Kidney (tissue), 13 donors: ENCODE measurements at regions not wholly inside any gene's neighbourhood (a gene's known extent, or its start where the extent isn't known, plus 50 kb on each side); places are given as distances from the start of the nearest gene placed in this dataset.

Experiments
- DNase-seq, 5 donors: peaks; one replicate each; pipeline ENCODE4 v3.0.0-alpha.2; 2013 to 2020
- FAIRE-seq: peaks from 2 replicates; lab custom pipeline; 2012; peaks lifted over from hg19 to GRCh38; lab: Jason Lieb, UNC
- H3K27ac ChIP-seq, 2 donors: one replicate each; pipeline ENCODE4 v1.7.0; 2013; ENCODE audit warnings: low read depth in 2 of 2, low read length in 2 of 2, inconsistent platforms in 1 of 2
- H3K27me3 ChIP-seq: one replicate; pipeline ENCODE4 v1.7.1; 2013; ENCODE audit warnings: low read length, inconsistent platforms; ENCODE audit not compliant: control insufficient read depth, insufficient read depth
- H3K36me3 ChIP-seq, 3 donors: one replicate each; pipeline versions ENCODE4 v1.7.0 to v1.7.1; 2013; ENCODE audit warnings: low read length in 3 of 3, control low read depth in 1 of 3, inconsistent platforms in 1 of 3; ENCODE audit not compliant: insufficient read depth in 3 of 3, control insufficient read depth in 2 of 3
- H3K4me1 ChIP-seq, 3 donors: one replicate each; pipeline versions ENCODE4 v1.7.0 to v1.7.1; 2013; ENCODE audit warnings: low read length in 3 of 3, inconsistent platforms in 1 of 3, low read depth in 1 of 3; ENCODE audit not compliant: control insufficient read depth in 2 of 3, insufficient read depth in 2 of 3
- H3K4me3 ChIP-seq, 3 donors: one replicate each; pipeline versions ENCODE4 v1.7.0 to v1.8.1; 2013; ENCODE audit warnings: low read length in 3 of 3, control low read depth in 1 of 3, inconsistent platforms in 1 of 3
- H3K9ac ChIP-seq, 3 donors: one replicate each; pipeline versions ENCODE4 v1.7.0 to v1.7.1; 2013; ENCODE audit warnings: low read length in 3 of 3, control low read depth in 1 of 3, inconsistent platforms in 1 of 3
- H3K9me3 ChIP-seq, 3 donors: one replicate each; pipeline versions ENCODE4 v1.7.0 to v1.7.1; 2013; ENCODE audit warnings: low read length in 3 of 3, control low read depth in 1 of 3, inconsistent platforms in 1 of 3; ENCODE audit not compliant: control insufficient read depth in 2 of 3, insufficient read depth in 1 of 3
- CTCF ChIP-seq: IDR thresholded peaks from 3 replicates; pipeline ENCODE4 v1.5.1; 2012; ENCODE audit warnings: mild to moderate bottlenecking, moderate library complexity, borderline replicate concordance; ENCODE audit not compliant: insufficient read depth; ENCODE audit errors: extremely low read depth
- intact Hi-C: fragments of 100-400 bp; cut with DNase I; formaldehyde crosslinking; loops from one replicate; pipeline ENCODE4 v1.11.1; 2022
- donor health status: control.
- donor health status: control.
- donor health status: control.
- donor health status: control.
- donor health status: control.
- donor health status: DM: yes; HTN: yes; CAD: no.
- donor health status: Normal renal cell carcinoma (clear cell type).

DNA sequence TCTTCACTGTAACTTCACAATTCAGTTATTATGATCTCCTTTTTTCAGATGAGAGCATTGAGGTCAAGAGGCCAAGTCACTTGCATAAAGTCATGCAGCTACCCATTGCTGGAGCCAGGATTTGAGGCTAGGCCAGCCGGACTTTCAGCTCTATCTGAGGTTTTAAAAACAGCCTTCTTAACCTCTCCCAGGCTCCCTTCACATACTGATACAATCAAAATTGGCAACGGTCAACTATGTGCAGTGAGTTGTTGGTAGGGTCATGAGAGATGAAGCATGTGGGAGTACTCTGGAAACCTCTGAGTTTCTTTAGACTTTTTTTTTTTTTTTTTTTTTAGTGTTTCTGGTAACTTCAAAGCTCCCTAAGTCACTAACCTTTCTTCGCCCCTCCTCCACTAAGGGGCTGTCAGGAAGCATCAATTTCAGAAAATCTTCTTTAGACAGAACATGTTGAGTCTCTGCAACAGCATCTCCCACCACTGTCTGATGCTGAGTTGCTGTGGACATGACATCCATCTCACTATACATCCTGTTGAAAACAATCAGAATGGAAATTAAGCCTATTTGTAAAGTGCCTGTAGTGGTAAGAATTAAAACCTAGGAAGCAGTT, 201.8 kb downstream of the SIPA1L2 start:
- FAIRE-seq: no peak
- H3K9me3 ChIP-seq: no peaks in the 10 kb centered on the region
- no peak overlapping the region for H3K4me3 ChIP-seq

DNA sequence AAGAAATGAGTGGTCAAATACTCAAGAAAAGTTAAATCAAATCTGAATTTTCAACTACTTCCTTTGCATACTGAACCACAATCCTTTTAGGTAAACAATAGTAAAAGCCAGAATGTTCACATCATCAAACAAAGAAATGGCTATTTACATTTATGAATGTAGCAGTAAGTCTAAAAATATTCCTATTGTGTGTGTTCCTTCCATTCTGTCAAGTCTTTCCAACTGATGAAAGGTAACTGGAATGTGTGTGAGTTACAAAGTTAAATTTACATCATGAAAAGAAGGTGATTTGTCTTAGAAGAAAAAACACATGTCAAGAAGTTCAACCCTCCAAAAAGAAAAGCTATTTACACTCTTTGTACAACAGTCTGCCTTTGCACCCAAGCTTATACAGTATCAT, 203.1 kb downstream of the SIPA1L2 start:
- FAIRE-seq (no peak), DNase-seq (no peak)
- H3K4me3 ChIP-seq: no peak overlapping the region
- TF ChIP-seq CTCF: no peak
- no peaks in the 10 kb centered on the region for H3K27me3 ChIP-seq
- H3K9ac ChIP-seq: no peak overlapping the region
- no peaks in the 10 kb centered on the region for H3K9me3 ChIP-seq
- intact Hi-C loops: no loop called here
- H3K36me3 ChIP-seq: peaks cover 0 to 3% (median 2%) of the 10 kb centered on the region in 3 donors
- no peak overlapping the region for H3K27ac ChIP-seq
- peaks cover 0 to 3% (median 0%) of the 10 kb centered on the region in 3 donors for H3K4me1 ChIP-seq

More for the DNA sequence above, 201.8 kb downstream of the SIPA1L2 start:
- peaks cover 0 to 2% (median 2%) of the 10 kb centered on the region in 3 donors for H3K36me3 ChIP-seq
- H3K9ac ChIP-seq: no peak overlapping the region
- no peaks in the 10 kb centered on the region for H3K27me3 ChIP-seq
- peaks cover 0 to 3% (median 0%) of the 10 kb centered on the region in 3 donors for H3K4me1 ChIP-seq
- intact Hi-C loops: no loop called here
- TF ChIP-seq CTCF: no peak
- DNase-seq: peak in 2 of 5 donors; percentile 39 to 46
- H3K27ac ChIP-seq: no peak overlapping the region

DNA sequence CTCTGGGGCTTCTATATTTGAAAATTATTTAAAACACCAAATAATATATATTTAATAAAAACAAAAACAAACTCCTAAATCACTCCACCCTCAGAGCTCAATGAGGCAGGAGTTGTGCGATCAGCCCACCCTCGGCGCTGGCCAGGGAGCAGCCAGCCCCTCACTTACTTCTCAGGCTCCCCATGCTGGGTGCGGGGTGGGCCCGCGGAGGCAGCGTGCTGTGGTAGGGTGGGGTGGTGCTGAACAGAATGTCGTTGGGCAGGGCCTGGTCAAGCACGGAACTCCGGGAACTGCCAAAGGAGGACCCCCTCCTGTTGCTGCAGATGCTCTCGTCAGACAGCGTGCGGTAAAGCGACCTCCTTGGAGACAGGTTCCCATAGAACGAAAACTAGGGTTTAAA, 204.5 kb downstream of the SIPA1L2 start:
- no peak for TF ChIP-seq CTCF
- H3K27me3 ChIP-seq: no peaks in the 10 kb centered on the region
- H3K9me3 ChIP-seq: no peaks in the 10 kb centered on the region
- H3K4me1 ChIP-seq: peaks cover 0 to 3% (median 0%) of the 10 kb centered on the region in 3 donors
- H3K9ac ChIP-seq: no peak overlapping the region
- DNase-seq (no peak), FAIRE-seq (no peak)
- no peak overlapping the region for H3K4me3 ChIP-seq
- no peak overlapping the region for H3K27ac ChIP-seq
- intact Hi-C loops: no loop called here
- H3K36me3 ChIP-seq: peaks cover 0 to 3% (median 2%) of the 10 kb centered on the region in 3 donors

DNA sequence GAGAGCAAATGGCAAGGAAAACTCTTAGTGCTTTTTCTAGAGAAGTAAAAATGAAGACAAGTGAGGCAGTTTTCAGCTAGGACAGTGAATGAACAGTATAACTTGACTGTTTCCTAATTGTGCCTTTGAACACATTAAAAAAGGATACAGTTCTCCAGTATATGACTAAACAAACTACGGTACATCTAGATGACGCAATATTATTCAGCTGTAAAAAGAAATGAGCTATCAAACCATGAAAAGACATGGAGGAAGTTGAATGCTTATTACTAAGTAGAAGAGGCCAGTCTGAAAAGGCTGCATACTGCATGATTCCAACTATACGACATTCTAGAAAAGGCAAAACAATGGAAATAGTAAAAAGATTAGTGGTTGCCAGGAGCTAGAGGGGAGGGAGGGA, 206.3 kb downstream of the SIPA1L2 start:
- no peak for TF ChIP-seq CTCF
- peaks cover 0 to 3% (median 0%) of the 10 kb centered on the region in 3 donors for H3K4me1 ChIP-seq
- H3K27me3 ChIP-seq: no peaks in the 10 kb centered on the region
- DNase-seq: no peak
- no peak overlapping the region for H3K9ac ChIP-seq
- H3K36me3 ChIP-seq: peaks cover 0 to 5% (median 2%) of the 10 kb centered on the region in 3 donors
- H3K4me3 ChIP-seq: no peak overlapping the region
- FAIRE-seq: no peak
- intact Hi-C loops: no loop called here
- H3K9me3 ChIP-seq: no peaks in the 10 kb centered on the region
- H3K27ac ChIP-seq: no peak overlapping the region
